Endothelial cell of umbilical vein (primary cell): ENCODE measurements at regions not wholly inside any gene's neighbourhood (a gene's known extent, or its start where the extent isn't known, plus 50 kb on each side); places are given as distances from the start of the nearest gene placed in this dataset.

Source experiments
- BruUV-seq: library from RNA; stranded (reverse); fragments of 400-500 nt; replicated peaks from 2 replicates; lab custom pipeline; 2021; lab: Mats Ljungman, UMichigan
- CTCF ChIA-PET: fragments of 300-600, 350-600 bp; sonication (Branson Sonifier 250); formaldehyde crosslinking; loops from one replicate; lab custom pipeline; 2021; ENCODE audit warnings: antibody characterized with exemption, inconsistent platforms; lab: Charles Lee
- POLR2A ChIA-PET: fragments of 300-600, 350-600 bp; sonication (Branson Sonifier 250); formaldehyde crosslinking; loops from one replicate; lab custom pipeline; 2021; ENCODE audit warnings: antibody characterized with exemption, inconsistent platforms; lab: Charles Lee
- DNase-seq: peaks from one replicate; pipeline ENCODE4 v3.0.0-alpha.2; 2011; ENCODE audit warnings: low read depth, low spot score
- FAIRE-seq: peaks from 2 replicates; lab custom pipeline; 2011; peaks lifted over from hg19 to GRCh38; lab: Jason Lieb, UNC
- H2AFZ ChIP-seq: 2 replicates; pipeline ENCODE4 v1.6.0; 2012; ENCODE audit warnings: low read depth, low read length, control low read depth, inconsistent platforms
- H3K27ac ChIP-seq: 2 replicates; pipeline ENCODE4 v1.5.1; 2011; ENCODE audit warnings: low read depth, mild to moderate bottlenecking, control low read depth, low read length, moderate library complexity; ENCODE audit not compliant: insufficient read depth
- H3K27me3 ChIP-seq, 2 experiments: 2 replicates each; pipeline versions ENCODE4 v1.6.0 to v1.6.1; 2011; ENCODE audit warnings: low read length in 2 of 2, mixed read lengths in 1 of 2; ENCODE audit not compliant: control insufficient read depth in 2 of 2, insufficient read depth in 2 of 2
- H3K36me3 ChIP-seq, 2 experiments: 2 replicates in 1 of 2; 3 replicates in 1 of 2; pipeline ENCODE4 v1.5.1; 2011; ENCODE audit warnings: low read length in 2 of 2, mild to moderate bottlenecking in 1 of 2, moderate library complexity in 1 of 2; ENCODE audit not compliant: control insufficient read depth in 2 of 2, insufficient read depth in 2 of 2; ENCODE audit errors: extremely low read depth in 1 of 2
- H3K4me1 ChIP-seq: 3 replicates; pipeline ENCODE4 v1.5.1; 2011; ENCODE audit warnings: mild to moderate bottlenecking, low read length; ENCODE audit not compliant: control insufficient read depth, insufficient read depth; ENCODE audit errors: extremely low read depth
- H3K4me2 ChIP-seq: 2 replicates; pipeline ENCODE4 v1.6.1; 2011; ENCODE audit warnings: low read length, control low read depth, mixed read lengths; ENCODE audit not compliant: insufficient read depth
- H3K4me3 ChIP-seq, 3 experiments: fragments of 200-600 bp in 1 of 3; sonication (generic), shearing (Covaris generic) in 1 of 3; replicated peaks in 1 of 3; 2 replicates each; pipeline ENCODE4 v1.5.1; 2011 to 2016; ENCODE audit warnings: control low read depth in 3 of 3, low read length in 3 of 3, mild to moderate bottlenecking in 2 of 3, inconsistent platforms in 1 of 3, low read depth in 1 of 3, moderate library complexity in 1 of 3; ENCODE audit not compliant: insufficient read depth in 1 of 3
- H3K79me2 ChIP-seq: 2 replicates; pipeline ENCODE4 v1.6.0; 2012; ENCODE audit warnings: low read length, inconsistent platforms; ENCODE audit not compliant: control insufficient read depth, insufficient read depth
- H3K9ac ChIP-seq: replicated peaks from 2 replicates; pipeline ENCODE3; 2011; ENCODE audit warnings: low read length, control low read depth; ENCODE audit not compliant: insufficient read depth; ENCODE audit errors: extremely low read depth
- H3K9me1 ChIP-seq: replicated peaks from 3 replicates; pipeline ENCODE4 v1.6.0; 2011; ENCODE audit warnings: mild to moderate bottlenecking, low read length; ENCODE audit not compliant: control insufficient read depth, insufficient read depth; ENCODE audit errors: extremely low read depth
- H3K9me3 ChIP-seq: replicated peaks from 2 replicates; pipeline ENCODE4 v1.5.1; 2012; ENCODE audit warnings: low read length, inconsistent platforms; ENCODE audit not compliant: control insufficient read depth, insufficient read depth
- H4K20me1 ChIP-seq: replicated peaks from 2 replicates; pipeline ENCODE3; 2011; ENCODE audit warnings: mild to moderate bottlenecking, low read length; ENCODE audit not compliant: control insufficient read depth, insufficient read depth; ENCODE audit errors: extremely low read depth
- EZH2 ChIP-seq: IDR thresholded peaks from 2 replicates; pipeline ENCODE4 v1.6.1; 2012; ENCODE audit warnings: borderline replicate concordance, low read depth, mild to moderate bottlenecking, moderate library complexity, low read length, inconsistent platforms; ENCODE audit not compliant: severe bottlenecking
- FOS ChIP-seq: IDR thresholded peaks from 2 replicates; pipeline ENCODE4 v1.6.1; 2011; ENCODE audit warnings: mild to moderate bottlenecking, low read length, moderate library complexity, borderline replicate concordance; ENCODE audit not compliant: insufficient read depth
- GATA2 ChIP-seq: IDR thresholded peaks from 2 replicates; pipeline ENCODE4 v1.7.0; 2011; ENCODE audit warnings: low read depth, mild to moderate bottlenecking, moderate library complexity, mixed read lengths, low read length; ENCODE audit not compliant: insufficient read length, insufficient read depth
- JUN ChIP-seq: IDR thresholded peaks from 2 replicates; pipeline ENCODE4 v1.6.1; 2011; ENCODE audit warnings: borderline replicate concordance, low read depth; ENCODE audit not compliant: insufficient read length, insufficient read depth
- POLR2AphosphoS5 ChIP-seq: IDR thresholded peaks from 2 replicates; pipeline ENCODE4 v1.6.1; 2012; ENCODE audit warnings: low read depth, mild to moderate bottlenecking, control low read depth, low read length, moderate library complexity; ENCODE audit not compliant: insufficient read depth
- dilution Hi-C: fragments of 300-500 bp; cut with MboI; formaldehyde crosslinking; loops from one replicate; pipeline ENCODE4 v1.15.0; 2019; ENCODE audit warnings: low sequenced_read_pairs; ENCODE audit not compliant: extremely low pct_ligation_motif_present
- intact Hi-C: fragments of 100-400 bp; cut with micrococcal nuclease; formaldehyde crosslinking; loops from one replicate; pipeline ENCODE4 v1.10.0; 2022
- TF ChIP-seq, protein P1 (sequence below): IDR thresholded peaks from 2 replicates; pipeline ENCODE4 v1.6.1; 2011; ENCODE audit not compliant: insufficient read depth, insufficient read length
- TF ChIP-seq, protein P2 (sequence below), 2 donors: IDR thresholded peaks; 1 replicate in 1 of 2; 2 replicates in 1 of 2; pipeline ENCODE4 v1.5.1; 2011; ENCODE audit warnings: low read length in 2 of 2, mild to moderate bottlenecking in 2 of 2, moderate library complexity in 2 of 2, control low read depth in 1 of 2, inconsistent platforms in 1 of 2, low read depth in 1 of 2; ENCODE audit not compliant: insufficient read depth in 1 of 2; ENCODE audit errors: extremely low read depth in 1 of 2

DNA sequence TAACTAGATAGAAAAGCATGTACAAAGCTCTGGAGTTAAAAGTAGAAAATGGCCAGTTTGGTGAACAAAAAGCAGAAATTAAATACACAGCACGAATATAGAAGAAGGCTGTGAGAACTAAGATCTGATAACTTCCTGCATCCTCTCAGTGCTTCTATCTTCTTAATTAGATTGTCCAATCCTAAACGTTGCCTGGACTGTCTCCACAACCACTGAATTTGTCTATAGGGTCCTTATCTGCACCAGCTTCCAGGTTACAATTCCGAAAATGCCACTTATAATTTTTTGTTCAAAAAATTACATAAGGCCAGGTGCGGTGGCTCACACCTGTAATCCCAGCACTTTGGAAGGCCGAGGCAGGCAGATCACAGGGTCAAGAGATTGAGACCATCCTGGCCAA, 626.3 kb downstream of the TBL1XR1 start:
- Histone ChIP-seq H3K4me3 (no peak overlapping the region), H3K79me2 (no peaks in the 10 kb centered on the region), H3K9me1 (no peaks in the 10 kb centered on the region), H3K27me3 (no peaks in the 10 kb centered on the region), H3K4me1 (no peaks in the 10 kb centered on the region), H3K9me3 (no peaks in the 10 kb centered on the region), H2AFZ (no peak overlapping the region), H3K9ac (no peak overlapping the region), H3K4me2 (no peak overlapping the region), H4K20me1 (no peaks in the 10 kb centered on the region), H3K36me3 (no peaks in the 10 kb centered on the region), H3K27ac (no peak overlapping the region)
- TF ChIP-seq, protein P1, sequence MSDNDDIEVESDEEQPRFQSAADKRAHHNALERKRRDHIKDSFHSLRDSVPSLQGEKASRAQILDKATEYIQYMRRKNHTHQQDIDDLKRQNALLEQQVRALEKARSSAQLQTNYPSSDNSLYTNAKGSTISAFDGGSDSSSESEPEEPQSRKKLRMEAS, result no peak
- TF ChIP-seq EZH2, result no peak
- no peak for TF ChIP-seq JUN
- no peak for TF ChIP-seq GATA2
- TF ChIP-seq, protein P2, sequence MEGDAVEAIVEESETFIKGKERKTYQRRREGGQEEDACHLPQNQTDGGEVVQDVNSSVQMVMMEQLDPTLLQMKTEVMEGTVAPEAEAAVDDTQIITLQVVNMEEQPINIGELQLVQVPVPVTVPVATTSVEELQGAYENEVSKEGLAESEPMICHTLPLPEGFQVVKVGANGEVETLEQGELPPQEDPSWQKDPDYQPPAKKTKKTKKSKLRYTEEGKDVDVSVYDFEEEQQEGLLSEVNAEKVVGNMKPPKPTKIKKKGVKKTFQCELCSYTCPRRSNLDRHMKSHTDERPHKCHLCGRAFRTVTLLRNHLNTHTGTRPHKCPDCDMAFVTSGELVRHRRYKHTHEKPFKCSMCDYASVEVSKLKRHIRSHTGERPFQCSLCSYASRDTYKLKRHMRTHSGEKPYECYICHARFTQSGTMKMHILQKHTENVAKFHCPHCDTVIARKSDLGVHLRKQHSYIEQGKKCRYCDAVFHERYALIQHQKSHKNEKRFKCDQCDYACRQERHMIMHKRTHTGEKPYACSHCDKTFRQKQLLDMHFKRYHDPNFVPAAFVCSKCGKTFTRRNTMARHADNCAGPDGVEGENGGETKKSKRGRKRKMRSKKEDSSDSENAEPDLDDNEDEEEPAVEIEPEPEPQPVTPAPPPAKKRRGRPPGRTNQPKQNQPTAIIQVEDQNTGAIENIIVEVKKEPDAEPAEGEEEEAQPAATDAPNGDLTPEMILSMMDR (IDR thresholded peaks at IDR 0.05; ENCODE audit: extremely low read depth in 1 of 2, insufficient read depth in 1 of 2, low read depth in 1 of 2, low read length in 2 of 2), result no peak
- no peak for TF ChIP-seq FOS
- TF ChIP-seq POLR2AphosphoS5, result no peak
- CTCF ChIA-PET, result no interaction called here
- FAIRE-seq (no peak), DNase-seq (no peak)
- POLR2A ChIA-PET, result no interaction called here
- dilution Hi-C loops, result no loop called here
- no TSS peak for BruUV-seq
- intact Hi-C loops, result no loop called here
